PFSK-1 (cell line): ENCODE measurements at regions not wholly inside any gene's neighbourhood (a gene's known extent, or its start where the extent isn't known, plus 50 kb on each side); places are given as distances from the start of the nearest gene placed in this dataset.

Experiments
- POLR2AphosphoS5 ChIP-seq: IDR thresholded peaks from 2 replicates; pipeline ENCODE4 v1.6.1; 2012; ENCODE audit warnings: low read depth, mild to moderate bottlenecking, control low read depth, low read length, moderate library complexity
- SIN3A ChIP-seq: IDR thresholded peaks from 2 replicates; pipeline ENCODE4 v1.6.1; 2012; ENCODE audit warnings: mild to moderate bottlenecking, low read length, moderate library complexity, borderline replicate concordance; ENCODE audit not compliant: insufficient read depth
- TAF1 ChIP-seq: IDR thresholded peaks from 2 replicates; pipeline ENCODE4 v1.6.1; 2012; ENCODE audit warnings: low read length, control low read depth, borderline replicate concordance; ENCODE audit not compliant: insufficient read depth
- TF ChIP-seq, protein P1 (sequence below), 2 experiments: IDR thresholded peaks; 2 replicates each; pipeline versions ENCODE4 v1.6.1 to v1.8.0; 2011 to 2012; ENCODE audit warnings: low read depth in 2 of 2, low read length in 2 of 2, control low read depth in 1 of 2, inconsistent platforms in 1 of 2, mild to moderate bottlenecking in 1 of 2, moderate library complexity in 1 of 2; ENCODE audit not compliant: insufficient read depth in 1 of 2

DNA sequence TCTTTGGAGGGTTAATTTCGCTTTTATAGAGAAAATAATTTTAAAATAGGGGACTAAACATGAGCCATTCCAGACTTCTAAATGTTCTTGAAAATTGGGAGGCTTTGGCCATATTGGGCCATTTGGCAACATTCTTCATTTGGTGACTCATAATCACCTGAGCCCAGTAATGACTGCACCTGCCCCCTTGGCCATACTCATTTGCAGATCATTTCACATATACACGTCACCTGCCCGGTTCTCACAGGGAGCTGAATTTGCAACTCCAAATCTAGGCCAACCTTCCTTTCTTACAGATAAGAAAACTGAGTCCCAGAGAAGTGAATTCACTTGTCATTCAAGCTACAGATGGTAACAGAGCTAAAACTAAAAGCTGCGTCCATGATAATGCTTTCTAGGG lies 289.7 kb downstream of the EPHA4 start:
- TF ChIP-seq SIN3A (no peak), TAF1 (no peak), POLR2AphosphoS5 (no peak)
- TF ChIP-seq, protein P1, sequence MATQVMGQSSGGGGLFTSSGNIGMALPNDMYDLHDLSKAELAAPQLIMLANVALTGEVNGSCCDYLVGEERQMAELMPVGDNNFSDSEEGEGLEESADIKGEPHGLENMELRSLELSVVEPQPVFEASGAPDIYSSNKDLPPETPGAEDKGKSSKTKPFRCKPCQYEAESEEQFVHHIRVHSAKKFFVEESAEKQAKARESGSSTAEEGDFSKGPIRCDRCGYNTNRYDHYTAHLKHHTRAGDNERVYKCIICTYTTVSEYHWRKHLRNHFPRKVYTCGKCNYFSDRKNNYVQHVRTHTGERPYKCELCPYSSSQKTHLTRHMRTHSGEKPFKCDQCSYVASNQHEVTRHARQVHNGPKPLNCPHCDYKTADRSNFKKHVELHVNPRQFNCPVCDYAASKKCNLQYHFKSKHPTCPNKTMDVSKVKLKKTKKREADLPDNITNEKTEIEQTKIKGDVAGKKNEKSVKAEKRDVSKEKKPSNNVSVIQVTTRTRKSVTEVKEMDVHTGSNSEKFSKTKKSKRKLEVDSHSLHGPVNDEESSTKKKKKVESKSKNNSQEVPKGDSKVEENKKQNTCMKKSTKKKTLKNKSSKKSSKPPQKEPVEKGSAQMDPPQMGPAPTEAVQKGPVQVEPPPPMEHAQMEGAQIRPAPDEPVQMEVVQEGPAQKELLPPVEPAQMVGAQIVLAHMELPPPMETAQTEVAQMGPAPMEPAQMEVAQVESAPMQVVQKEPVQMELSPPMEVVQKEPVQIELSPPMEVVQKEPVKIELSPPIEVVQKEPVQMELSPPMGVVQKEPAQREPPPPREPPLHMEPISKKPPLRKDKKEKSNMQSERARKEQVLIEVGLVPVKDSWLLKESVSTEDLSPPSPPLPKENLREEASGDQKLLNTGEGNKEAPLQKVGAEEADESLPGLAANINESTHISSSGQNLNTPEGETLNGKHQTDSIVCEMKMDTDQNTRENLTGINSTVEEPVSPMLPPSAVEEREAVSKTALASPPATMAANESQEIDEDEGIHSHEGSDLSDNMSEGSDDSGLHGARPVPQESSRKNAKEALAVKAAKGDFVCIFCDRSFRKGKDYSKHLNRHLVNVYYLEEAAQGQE (IDR thresholded peaks at IDR 0.05; ENCODE audit: insufficient read depth in 1 of 2, low read depth in 2 of 2, low read length in 2 of 2): no peak
